ENCODE measurements at regions not wholly inside any gene's neighbourhood (a gene's known extent, or its start where the extent isn't known, plus 50 kb on each side); places are given as distances from the start of the nearest gene placed in this dataset.
"Not testable (repeated sequence)": the region's sequence is repeated elsewhere in the genome, so short reads cannot be mapped to it uniquely, and the experiment has no call there.

DNA sequence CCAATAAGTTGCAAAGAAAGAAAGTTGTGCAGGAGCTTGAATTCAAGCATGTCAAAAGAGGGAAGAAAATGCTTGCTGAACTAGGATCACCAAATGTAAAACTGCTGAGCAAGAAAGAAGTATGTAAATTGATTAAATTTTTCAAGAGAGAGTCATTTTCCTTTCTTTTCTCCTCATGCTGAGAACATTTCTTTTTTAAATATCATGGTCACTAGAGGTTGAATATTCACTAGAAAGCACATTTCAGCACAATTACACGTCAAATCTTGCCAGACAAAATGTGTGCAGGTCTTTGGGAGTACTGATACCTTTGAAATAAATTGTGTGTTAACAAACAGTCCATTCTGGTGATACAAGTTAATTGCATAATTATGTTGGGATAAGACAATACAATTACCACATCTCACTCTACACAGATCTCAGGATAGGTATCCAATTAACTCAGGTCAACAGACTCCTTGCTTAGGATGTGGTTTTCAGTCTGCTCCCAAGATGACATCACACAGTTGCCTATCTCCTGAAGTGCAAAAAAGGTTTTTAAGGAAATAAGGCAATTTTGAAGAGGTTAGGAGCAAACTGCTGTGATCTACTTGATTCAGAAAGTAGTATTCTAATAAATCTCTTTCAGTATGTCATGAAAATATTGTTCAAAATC lies 862.2 kb downstream of the RPS29 start:
- DNase-seq (ENCODE audit: low spot score in 2 of 2), result no peak
- Mint-ChIP-seq H3K27ac (no peak overlapping the region), H3K9me3 (peaks cover 0 to 2% of the 10 kb centered on the region in 2 donors), H3K36me3 (no peaks in the 10 kb centered on the region)
- no peak for ATAC-seq

DNA sequence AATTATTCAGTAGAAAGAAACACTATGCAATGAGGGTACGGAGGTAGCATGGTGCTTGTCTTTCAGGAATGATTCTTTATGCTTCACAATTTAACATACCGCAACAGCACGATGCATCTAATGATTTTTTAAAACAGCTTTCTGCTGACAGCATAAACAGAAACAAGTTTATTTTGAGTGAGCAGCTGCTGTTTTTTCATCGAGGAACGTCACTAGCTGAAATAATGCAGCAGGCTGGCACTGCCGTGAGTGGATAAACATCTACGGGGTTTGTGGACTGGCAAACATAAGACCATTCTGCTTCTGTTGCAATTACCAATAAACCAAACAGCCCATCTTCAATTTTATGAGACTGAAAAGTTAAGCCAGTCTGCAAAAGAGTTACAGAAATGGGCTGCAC lies 871.8 kb downstream of the RPS29 start:
- Mint-ChIP-seq H3K36me3 (no peaks in the 10 kb centered on the region), H3K27ac (no peak overlapping the region), H3K9me3 (peaks cover 3 to 10% of the 10 kb centered on the region in 2 donors)
- DNase-seq (ENCODE audit: low spot score in 2 of 2) (no peak), ATAC-seq (no peak)

DNA sequence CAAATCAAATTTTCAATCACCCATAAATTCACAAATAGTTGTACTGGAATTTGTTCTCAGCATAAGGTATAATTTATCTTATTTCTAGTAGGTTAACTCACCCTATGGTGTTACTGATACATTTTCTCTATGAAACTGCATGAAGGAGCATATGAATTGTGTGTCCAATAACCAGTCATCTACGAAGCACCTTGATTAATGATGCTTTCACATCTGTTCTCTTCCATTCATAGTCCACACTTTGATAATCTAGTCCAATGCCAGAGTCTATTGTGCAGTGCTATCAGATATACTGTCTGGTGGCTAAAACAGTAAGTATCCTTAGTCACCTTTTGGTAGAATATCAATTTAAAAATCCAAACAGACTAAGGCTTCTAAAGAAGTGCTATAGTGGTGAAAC lies 876.0 kb downstream of the RPS29 start:
- H3K9me3 Mint-ChIP-seq, result peaks cover 6 to 7% of the 10 kb centered on the region in 2 donors
- DNase-seq (ENCODE audit: low spot score in 2 of 2) (no peak), ATAC-seq (no peak)
- no peak overlapping the region for H3K27ac Mint-ChIP-seq
- no peaks in the 10 kb centered on the region for H3K36me3 Mint-ChIP-seq

DNA sequence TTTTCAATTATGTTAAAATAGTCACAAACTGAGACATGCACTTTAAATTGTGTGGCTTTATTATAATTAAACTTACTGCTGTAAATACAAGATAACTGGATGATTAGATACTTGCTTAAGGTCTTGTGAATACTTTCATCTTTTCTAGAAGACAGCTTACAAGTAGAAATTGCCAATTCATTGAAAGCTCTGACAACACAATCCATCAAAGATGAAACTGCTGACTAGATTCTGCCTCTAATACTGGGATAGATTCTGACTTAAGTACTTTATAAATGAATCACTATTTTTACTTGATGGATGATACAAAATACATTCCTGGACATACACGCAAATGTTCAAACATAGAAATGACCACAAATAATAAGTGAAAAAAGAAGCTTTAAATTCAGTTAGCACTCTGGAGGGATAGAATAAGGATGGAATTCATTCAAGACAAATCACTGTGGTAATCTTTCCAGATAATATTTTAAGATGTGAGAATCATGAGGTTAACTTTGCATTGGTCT lies 876.8 kb downstream of the RPS29 start:
- H3K36me3 Mint-ChIP-seq, result no peaks in the 10 kb centered on the region
- no peak for DNase-seq (ENCODE audit: low spot score in 2 of 2)
- H3K27ac Mint-ChIP-seq, result no peak overlapping the region
- no peak for ATAC-seq
- H3K9me3 Mint-ChIP-seq, result peaks cover 6 to 7% of the 10 kb centered on the region in 2 donors

DNA sequence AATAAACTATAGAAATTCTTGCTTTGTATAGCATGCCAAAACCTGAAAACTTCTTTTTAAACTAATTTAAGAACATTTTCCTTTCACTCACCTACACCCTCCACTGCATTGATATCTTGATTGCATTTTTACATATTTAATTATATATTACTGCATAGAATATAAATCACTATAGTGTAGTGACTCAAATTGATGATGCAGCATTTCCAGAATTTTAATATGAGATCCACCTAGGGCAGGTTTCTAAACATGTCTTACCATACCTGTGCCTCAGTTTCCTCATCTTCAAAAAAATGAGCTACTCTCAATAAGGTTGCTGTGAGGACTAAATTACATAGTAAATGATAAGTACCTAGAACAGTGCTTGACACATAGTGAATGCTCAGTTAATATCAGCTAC lies 881.5 kb downstream of the RPS29 start:
- ATAC-seq, result no peak
- no peak overlapping the region for H3K27ac Mint-ChIP-seq
- no peaks in the 10 kb centered on the region for H3K36me3 Mint-ChIP-seq
- peaks cover 11 to 12% of the 10 kb centered on the region in 2 donors for H3K9me3 Mint-ChIP-seq
- DNase-seq (ENCODE audit: low spot score in 2 of 2), result no peak

DNA sequence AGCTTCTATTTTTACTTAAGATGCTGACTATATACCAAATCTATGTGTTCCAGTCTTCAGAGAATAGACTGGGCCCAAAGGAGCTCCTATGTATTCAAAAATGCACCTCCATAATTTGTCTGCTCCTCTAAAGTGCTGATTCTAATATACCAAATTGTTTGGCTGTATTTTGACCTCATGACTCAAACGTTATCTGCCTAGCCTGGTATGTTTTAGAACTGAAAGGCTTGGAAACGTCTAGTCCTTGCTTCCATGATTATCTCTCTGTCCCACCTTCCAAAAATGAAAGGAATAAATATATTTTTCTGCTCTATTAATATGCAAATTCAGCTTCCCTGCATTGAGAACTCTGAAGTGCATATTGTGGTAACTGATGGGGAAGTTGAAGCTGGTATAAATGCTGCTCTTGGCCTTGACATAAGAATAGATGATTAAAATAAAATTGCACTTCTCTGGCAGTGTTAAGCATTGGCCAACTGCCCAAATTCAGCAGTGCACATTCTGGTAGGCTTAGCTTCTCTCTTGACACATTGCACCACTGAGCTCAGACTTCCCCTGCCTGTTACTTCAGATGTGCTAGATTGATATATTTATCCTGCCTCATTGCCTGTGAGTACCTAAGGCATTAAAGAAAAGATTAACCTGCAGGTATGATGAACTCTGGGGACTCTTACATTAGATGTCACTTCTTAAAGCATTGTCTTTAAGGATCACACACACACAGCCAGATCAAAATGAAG lies 882.3 kb downstream of the RPS29 start:
- DNase-seq (ENCODE audit: low spot score in 2 of 2) (no peak), ATAC-seq (no peak)
- H3K27ac Mint-ChIP-seq, result no peak overlapping the region
- peaks cover 15 to 16% of the 10 kb centered on the region in 2 donors for H3K9me3 Mint-ChIP-seq
- no peaks in the 10 kb centered on the region for H3K36me3 Mint-ChIP-seq

DNA sequence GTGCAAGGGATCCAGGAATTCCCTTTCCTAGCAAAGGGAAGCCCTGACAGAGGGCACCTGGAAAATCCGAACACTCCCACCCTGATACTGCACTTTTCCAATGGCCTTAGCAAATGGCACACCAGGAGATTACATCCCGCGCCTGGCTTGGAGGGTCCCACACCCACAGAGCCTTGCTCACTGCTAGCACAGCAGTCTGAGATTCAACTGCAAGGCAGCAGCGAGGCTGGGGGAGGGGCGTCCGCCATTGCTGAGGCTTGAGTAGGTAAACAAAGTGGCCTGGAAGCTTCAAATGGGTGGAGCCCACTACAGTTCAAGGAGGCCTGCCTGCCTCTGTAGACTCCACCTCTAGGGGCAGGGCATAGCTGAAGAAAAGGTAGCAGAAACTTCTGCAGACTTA lies 888.8 kb downstream of the RPS29 start:
- H3K36me3 Mint-ChIP-seq, result not testable (repeated sequence)
- peaks cover 18 to 22% of the 10 kb centered on the region in 2 donors for H3K9me3 Mint-ChIP-seq

DNA sequence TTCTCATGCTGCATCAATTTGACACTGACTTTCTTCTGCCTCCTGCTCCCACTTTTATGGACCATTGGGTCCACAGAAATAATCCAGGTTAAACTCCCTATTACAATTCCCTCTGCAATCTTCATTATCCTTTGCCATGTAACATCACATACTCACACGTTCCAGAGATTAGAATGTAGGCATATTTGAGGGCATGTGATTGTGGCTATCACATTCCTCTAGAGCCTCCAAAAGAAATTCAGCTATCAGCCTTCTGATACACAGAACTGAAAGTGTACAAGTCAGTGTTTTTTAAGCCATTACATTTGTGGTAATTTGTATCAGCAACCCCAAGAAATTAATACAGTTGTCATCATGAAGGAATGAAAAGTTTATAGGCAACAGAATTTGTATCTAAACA lies 892.4 kb downstream of the RPS29 start:
- ATAC-seq (no peak), DNase-seq (ENCODE audit: low spot score in 2 of 2) (no peak)
- no peaks in the 10 kb centered on the region for H3K36me3 Mint-ChIP-seq

More for the DNA sequence above, 888.8 kb downstream of the RPS29 start:
- not testable (repeated sequence) for DNase-seq (ENCODE audit: low spot score in 2 of 2); H3K27ac Mint-ChIP-seq; ATAC-seq

DNA sequence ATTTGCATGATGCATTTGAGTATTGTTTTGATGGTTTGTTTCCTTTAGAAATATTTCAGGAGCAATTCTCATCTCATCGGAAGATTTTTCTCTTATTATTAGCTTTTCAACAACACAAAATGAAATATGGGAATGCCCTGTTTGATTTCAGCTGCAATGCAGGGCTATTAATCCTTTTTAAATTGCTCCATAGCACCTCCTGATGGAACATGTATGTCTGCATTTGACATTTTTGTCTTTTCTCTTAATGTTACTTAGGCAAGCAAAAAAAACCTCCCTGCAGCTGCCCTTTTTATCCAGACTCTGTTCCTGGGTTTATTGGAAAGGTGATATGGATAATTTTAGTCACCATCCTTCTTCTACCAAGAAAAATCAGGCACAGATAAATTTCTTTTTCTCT lies 895.8 kb downstream of the RPS29 start:
- DNase-seq (ENCODE audit: low spot score in 2 of 2) (no peak), ATAC-seq (no peak)
- Mint-ChIP-seq H3K27ac (no peak overlapping the region), H3K36me3 (no peaks in the 10 kb centered on the region), H3K9me3 (no peaks in the 10 kb centered on the region)

More for the DNA sequence above, 892.4 kb downstream of the RPS29 start:
- Mint-ChIP-seq H3K27ac (no peak overlapping the region), H3K9me3 (peaks cover 6 to 11% of the 10 kb centered on the region in 2 donors)

DNA sequence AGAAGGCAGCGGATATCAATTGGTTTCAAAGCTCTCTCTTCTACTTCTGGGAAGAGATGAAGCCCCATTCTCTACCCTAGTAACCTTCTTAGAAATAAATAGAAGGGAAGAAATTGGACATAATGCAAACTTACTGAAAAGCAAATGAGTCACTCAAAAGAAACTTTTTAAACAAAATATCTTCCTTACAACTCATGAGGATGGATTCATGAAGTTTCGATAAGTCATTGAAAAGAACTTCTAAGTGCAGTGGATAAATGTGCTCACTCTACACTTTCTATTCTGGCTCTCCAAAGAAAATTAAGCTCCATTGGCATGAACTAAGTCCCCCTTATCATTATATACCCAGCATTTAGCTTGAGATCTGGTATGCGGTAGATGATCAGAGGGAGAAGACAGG lies 899.5 kb downstream of the RPS29 start:
- DNase-seq (ENCODE audit: low spot score in 2 of 2) (no peak), ATAC-seq (no peak)
- Mint-ChIP-seq H3K36me3 (no peaks in the 10 kb centered on the region), H3K9me3 (peaks cover 6 to 7% of the 10 kb centered on the region in 2 donors), H3K27ac (no peak overlapping the region)

DNA sequence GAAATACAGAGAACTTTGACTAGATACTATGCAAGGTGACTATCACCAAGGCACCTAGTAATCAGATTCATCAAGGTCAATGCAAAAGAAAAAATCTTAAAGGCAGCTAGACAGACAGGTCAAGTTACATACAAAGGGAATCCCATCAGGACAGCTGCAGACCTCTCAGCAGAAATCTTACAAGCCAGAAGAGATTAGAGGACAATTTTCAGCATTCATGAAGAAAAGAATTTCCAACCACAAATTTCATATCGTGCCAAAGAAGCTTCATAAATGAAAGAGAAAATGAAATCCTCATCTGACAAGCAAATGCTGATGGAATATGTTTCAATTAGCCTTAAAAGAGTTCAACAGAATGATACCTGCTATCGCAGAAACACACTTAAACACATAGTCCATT lies 913.7 kb downstream of the RPS29 start:
- DNase-seq (ENCODE audit: low spot score in 2 of 2) (no peak), ATAC-seq (no peak)

DNA sequence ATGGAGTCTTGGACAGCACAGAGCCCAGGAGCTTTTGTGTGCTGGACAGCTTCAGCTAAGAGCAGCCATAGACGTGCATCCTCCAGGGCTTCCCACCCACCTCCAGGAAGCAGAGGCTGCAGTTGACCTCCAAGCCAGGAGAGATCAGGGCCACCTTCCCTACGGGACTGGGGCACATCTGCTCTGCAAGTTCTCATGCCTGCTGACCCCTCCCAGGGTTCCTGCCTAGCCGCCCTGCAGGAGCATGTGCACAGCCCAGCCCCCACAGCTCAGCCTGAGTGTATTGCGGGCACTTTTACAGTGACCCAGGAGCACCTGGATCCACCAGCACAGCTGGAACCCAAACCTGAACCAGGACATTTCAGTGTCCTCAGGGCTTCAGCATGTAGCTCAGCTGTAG lies 915.2 kb downstream of the RPS29 start:
- no peak for ATAC-seq
- no peak overlapping the region for H3K27ac Mint-ChIP-seq
- DNase-seq (ENCODE audit: low spot score in 2 of 2), result no peak

More for the DNA sequence above, 913.7 kb downstream of the RPS29 start:
- peaks cover 18 to 23% of the 10 kb centered on the region in 2 donors for H3K9me3 Mint-ChIP-seq
- no peak overlapping the region for H3K27ac Mint-ChIP-seq
- H3K36me3 Mint-ChIP-seq, result no peaks in the 10 kb centered on the region

DNA sequence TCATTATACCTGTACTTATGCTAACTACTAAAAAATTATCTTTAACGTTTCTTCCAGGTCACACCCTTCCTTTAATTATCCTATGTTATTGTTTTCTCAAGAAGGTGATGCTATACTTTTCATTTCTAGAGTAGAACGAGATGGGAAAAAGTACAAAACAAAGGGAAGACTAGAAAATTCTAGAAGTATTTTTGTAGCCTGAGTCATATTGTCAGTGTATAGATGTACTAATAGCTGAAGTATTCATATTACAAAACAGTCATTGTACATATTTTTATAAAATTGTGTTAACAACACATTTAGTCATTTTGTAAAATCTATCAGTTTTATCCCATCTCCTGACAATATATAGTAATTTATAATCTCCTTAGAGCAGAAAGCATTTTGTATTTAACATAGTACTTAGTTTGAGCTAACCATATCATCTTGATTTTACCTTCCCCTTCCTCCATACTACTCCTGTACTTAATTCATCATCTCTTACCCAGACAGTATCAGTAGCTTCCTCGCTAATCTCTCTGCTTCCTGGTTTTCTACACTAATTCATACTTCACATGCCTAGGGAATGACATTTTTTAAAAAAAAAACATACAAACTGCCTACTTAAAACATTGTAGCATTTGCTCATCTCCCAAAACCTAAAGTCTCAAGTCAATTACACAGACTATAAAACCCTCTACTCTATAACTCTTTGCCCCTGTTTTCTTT lies 920.9 kb downstream of the RPS29 start:
- DNase-seq (ENCODE audit: low spot score in 2 of 2) (no peak), ATAC-seq (no peak)
- Mint-ChIP-seq H3K9me3 (no peaks in the 10 kb centered on the region), H3K36me3 (no peaks in the 10 kb centered on the region), H3K27ac (no peak overlapping the region)

More for the DNA sequence above, 915.2 kb downstream of the RPS29 start:
- Mint-ChIP-seq H3K36me3 (no peaks in the 10 kb centered on the region), H3K9me3 (peaks cover 15 to 23% of the 10 kb centered on the region in 2 donors)

DNA sequence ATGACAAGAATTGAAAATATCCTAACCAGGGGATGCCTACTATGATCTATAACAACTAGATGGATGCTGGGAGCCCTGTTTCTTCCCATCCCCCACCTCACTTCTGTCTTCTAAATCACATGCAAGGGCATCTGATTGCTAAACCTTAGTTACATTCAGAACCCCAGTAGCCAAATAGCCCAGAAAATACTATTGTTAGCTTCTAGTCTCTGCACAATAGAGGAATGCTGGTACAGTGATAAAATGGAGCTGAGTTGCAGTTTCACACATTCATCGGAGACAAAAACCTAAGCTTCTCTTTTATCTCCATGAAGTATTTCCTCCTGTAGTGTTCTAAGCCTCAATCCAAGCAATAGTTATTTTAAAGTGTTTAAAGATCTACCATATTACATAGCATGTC lies 942.9 kb downstream of the RPS29 start:
- Mint-ChIP-seq H3K9me3 (peaks cover 10% of the 10 kb centered on the region in 2 donors), H3K36me3 (no peaks in the 10 kb centered on the region), H3K27ac (no peak overlapping the region)
- ATAC-seq (no peak), DNase-seq (ENCODE audit: low spot score in 2 of 2) (no peak)

DNA sequence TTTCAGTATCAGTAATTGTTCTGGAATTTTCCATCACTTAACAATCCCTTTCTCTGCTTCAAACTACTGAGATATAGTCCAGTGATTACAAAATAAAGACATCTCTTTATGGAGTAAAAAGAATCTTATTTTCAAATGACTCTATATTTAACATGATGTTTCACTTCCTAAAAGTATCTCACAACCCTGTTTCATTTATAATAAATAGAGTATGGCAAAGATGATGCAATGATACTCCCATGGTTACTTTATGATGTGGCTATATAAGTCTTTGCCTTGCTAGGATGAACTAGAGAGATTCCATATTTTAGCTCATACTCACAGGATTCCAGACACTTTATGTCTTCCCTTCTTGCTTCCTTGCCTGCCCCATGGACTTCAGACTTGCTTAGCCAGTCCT lies 953.5 kb upstream of the MDGA2 start:
- no peak for DNase-seq (ENCODE audit: low spot score in 2 of 2)
- no peaks in the 10 kb centered on the region for H3K36me3 Mint-ChIP-seq
- peaks cover 5 to 20% of the 10 kb centered on the region in 2 donors for H3K9me3 Mint-ChIP-seq
- no peak for ATAC-seq
- no peak overlapping the region for H3K27ac Mint-ChIP-seq

DNA sequence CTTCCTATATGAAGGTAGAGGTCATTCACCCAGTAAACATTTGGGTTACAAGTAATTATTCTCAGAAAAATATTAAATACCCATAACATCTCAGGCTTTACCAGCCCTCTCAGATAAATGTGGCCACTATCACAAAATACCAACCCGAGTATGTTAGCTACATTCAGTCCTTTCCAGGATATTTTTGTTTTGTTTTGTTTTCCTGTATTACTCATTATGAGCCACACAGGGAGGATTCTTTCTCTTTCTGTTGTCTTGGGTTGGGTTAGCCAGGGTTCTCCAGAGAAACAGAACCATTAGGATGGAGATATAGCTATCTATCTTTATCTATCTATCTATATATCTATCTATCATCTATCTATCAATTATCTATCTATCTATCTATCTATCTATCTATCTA lies 947.6 kb upstream of the MDGA2 start:
- no peak for ATAC-seq
- DNase-seq (ENCODE audit: low spot score in 2 of 2), result no peak
- H3K36me3 Mint-ChIP-seq, result no peaks in the 10 kb centered on the region
- H3K27ac Mint-ChIP-seq, result no peak overlapping the region
- peaks cover 4 to 8% of the 10 kb centered on the region in 2 donors for H3K9me3 Mint-ChIP-seq

DNA sequence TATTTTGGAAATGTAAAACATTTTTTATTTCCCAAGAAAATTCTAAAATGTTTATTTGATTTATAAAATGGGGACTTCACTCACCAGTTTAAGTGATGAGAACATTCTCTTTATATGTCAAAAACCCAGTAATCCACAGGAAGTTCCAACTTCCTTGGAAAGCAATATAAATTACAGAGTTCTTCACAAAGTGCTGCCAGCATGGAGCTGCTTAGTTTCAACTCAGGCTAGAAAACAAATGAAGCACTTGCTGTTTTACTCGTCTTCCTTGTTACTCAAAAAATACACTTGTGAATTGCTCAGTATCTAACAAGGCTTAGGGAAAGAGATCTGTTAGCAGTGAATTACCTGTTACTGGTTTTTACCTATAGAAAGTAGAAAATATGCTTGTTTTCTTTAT lies 942.7 kb upstream of the MDGA2 start:
- H3K9me3 Mint-ChIP-seq, result peaks cover 0 to 3% of the 10 kb centered on the region in 2 donors
- no peak for ATAC-seq
- H3K27ac Mint-ChIP-seq, result no peak overlapping the region
- no peak for DNase-seq (ENCODE audit: low spot score in 2 of 2)
- H3K36me3 Mint-ChIP-seq, result no peaks in the 10 kb centered on the region
